ENCODE measurements at regions not wholly inside any gene's neighbourhood (a gene's known extent, or its start where the extent isn't known, plus 50 kb on each side); places are given as distances from the start of the nearest gene placed in this dataset.
"Not testable (repeated sequence)": the region's sequence is repeated elsewhere in the genome, so short reads cannot be mapped to it uniquely, and the experiment has no call there.

DNA sequence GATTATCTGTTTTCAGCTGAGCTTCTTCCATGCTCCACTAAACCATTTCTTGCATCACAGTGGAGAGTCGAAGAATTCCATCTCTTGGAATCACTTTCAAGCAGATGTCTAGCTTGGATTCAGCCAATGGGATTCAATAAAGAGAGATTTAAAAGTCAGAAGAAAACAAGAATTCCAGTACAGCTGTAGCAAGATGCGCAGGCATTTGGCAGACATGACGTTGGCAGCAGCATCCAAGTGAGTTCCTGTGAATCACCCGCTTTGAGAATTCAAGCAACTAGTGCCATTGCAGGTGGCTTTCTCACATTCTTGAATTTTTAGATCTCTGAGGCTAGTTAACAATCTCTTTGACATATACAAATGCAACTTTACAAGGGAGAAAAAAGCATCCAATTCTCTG is 467.0 kb downstream of the CDH10 start:
- Histone ChIP-seq H3K36me3 (no peaks in the 10 kb centered on the region), H3K4me3 (no peak overlapping the region), H3K9me3 (replicated peaks) (no peaks in the 10 kb centered on the region), H3K27ac (no peak overlapping the region), H3K4me1 (no peaks in the 10 kb centered on the region), H3K27me3 (no peaks in the 10 kb centered on the region)
- no peak for DNase-seq

DNA sequence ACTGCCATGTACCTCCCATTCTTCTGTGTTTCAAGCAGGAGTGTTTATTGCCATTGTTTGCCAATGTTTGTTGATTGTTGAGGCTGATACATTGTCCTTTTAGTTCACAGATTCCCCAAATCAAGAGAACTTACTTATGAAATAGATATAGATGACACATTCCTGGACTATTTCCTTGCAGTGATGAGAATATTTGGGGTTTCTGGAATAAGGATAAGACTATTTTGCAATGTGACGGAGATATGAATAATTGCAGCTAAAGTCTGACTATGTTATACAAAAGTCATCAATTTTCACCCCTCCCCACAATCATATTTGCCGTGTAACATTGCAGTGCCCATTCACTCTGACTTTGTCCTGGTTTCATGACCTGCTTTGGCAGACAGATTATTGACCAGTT is 460.8 kb downstream of the CDH10 start:
- no peak overlapping the region for H3K4me3 ChIP-seq
- DNase-seq, result no peak
- no peaks in the 10 kb centered on the region for H3K4me1 ChIP-seq
- H3K36me3 ChIP-seq, result no peaks in the 10 kb centered on the region
- no peaks in the 10 kb centered on the region for H3K9me3 ChIP-seq (replicated peaks)
- no peak overlapping the region for H3K27ac ChIP-seq
- no peaks in the 10 kb centered on the region for H3K27me3 ChIP-seq

DNA sequence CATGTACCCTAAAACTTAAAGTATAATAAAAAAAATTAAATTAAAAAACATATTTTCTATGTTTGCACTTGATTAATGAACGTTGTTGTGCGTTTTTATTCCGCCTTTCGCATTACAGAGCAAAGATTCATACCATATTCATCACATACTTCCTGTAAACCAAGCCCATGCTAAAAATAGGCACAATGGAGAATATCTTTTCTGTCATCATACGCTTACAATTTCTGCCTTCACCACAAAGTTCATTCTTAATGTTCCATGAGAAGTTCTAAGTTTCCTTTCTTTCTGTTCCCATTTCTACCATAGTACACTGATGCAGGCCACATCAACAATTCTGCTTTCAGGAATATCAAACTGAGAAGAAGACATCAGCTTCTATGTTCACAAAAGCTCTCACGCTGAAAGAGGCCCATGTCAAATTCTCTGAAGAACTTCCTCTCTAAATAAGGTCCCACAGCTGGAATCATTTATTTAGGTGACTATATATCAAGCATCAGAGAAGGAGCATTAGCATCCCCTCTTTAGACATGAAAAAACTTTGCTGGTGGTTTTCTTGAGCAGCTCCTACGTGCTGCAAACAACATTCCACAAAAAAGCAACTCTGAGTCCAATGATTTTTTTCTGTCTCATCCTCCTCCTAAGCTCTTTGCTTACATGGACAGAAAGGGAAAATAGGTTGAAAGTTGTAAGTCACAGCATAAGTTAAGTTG is 456.4 kb downstream of the CDH10 start:
- Histone ChIP-seq H3K36me3 (no peaks in the 10 kb centered on the region), H3K27ac (no peak overlapping the region), H3K4me1 (no peaks in the 10 kb centered on the region), H3K4me3 (no peak overlapping the region), H3K9me3 (replicated peaks) (no peaks in the 10 kb centered on the region), H3K27me3 (no peaks in the 10 kb centered on the region)
- DNase-seq, result no peak

GRCh38 chr5:24196789-24197188 is 448.0 kb downstream of the CDH10 start:
- no peak for DNase-seq
- Histone ChIP-seq H3K4me3 (no peak overlapping the region), H3K36me3 (no peaks in the 10 kb centered on the region), H3K4me1 (no peaks in the 10 kb centered on the region), H3K27ac (no peak overlapping the region), H3K9me3 (replicated peaks) (no peaks in the 10 kb centered on the region), H3K27me3 (no peaks in the 10 kb centered on the region)

DNA sequence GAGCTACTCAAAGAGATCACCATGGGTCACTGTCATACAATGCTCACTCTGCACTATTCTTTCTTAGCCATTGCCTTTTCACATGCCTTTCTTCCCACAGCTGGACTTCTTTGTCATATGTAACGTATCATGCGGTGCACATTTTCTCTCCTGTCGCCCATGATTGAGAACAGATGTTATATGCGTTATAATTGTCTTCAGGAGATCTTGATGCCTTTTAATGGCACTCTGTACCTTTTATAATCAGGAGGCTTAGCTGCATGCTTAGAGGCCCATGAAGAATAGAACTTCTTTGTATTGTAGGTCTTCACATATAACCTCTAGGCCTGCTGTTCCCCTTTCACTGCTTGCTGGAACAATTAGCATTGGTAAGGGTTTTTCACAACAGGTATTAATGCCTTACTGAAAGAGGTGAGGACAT is 436.1 kb downstream of the CDH10 start:
- Histone ChIP-seq H3K36me3 (no peaks in the 10 kb centered on the region), H3K27ac (no peak overlapping the region), H3K4me3 (no peak overlapping the region), H3K27me3 (no peaks in the 10 kb centered on the region), H3K9me3 (replicated peaks) (no peaks in the 10 kb centered on the region), H3K4me1 (no peaks in the 10 kb centered on the region)
- no peak for DNase-seq

DNA sequence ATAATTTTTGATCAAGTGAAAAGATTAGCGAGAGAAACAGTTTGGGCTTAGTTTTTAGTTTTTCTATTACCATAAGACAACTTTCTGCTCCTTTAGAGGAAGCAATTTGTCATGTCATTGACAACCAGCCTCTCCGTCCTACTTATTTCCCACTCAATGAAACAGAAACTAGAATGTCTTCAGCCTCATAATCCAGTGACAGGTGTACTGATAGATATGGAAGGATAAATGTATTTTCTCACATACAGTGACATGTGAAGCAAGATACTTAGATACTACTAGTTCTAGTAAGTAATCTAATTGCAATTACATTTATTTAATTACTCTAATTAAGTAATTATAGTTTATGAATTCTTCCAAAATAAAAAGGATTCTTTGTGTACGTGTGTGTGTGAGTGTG is 429.7 kb downstream of the CDH10 start:
- Histone ChIP-seq H3K27me3 (no peaks in the 10 kb centered on the region), H3K27ac (no peak overlapping the region), H3K4me1 (no peaks in the 10 kb centered on the region), H3K36me3 (no peaks in the 10 kb centered on the region), H3K9me3 (replicated peaks) (no peaks in the 10 kb centered on the region), H3K4me3 (no peak overlapping the region)
- DNase-seq, result no peak

DNA sequence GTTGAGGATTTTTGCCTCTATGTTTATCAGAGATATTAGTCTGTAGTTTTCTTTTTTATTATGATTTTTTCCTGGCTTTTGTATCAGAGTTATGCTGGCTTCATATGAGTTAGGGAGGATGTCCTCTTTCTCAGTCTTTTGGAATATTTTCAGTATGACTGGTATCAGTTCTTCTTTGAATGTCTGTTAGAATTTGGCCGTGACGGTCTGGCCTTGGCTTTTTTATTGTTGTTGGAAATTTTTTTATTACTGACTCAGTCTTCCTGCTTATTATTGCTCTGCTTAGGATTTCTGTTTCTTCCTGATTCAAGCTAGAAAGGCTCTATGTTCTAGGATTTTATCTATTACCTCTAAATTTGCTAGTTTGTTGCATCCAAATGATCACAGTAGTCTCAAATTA is 421.9 kb downstream of the CDH10 start:
- H3K4me1 ChIP-seq, result no peaks in the 10 kb centered on the region
- H3K4me3 ChIP-seq, result no peak overlapping the region
- no peaks in the 10 kb centered on the region for H3K9me3 ChIP-seq (replicated peaks)
- H3K36me3 ChIP-seq, result no peaks in the 10 kb centered on the region
- H3K27ac ChIP-seq, result no peak overlapping the region
- DNase-seq, result no peak
- no peaks in the 10 kb centered on the region for H3K27me3 ChIP-seq

GRCh38 chr5:24225051-24225450 is 419.7 kb downstream of the CDH10 start:
- DNase-seq, result no peak
- Histone ChIP-seq H3K36me3 (no peaks in the 10 kb centered on the region), H3K4me1 (no peaks in the 10 kb centered on the region), H3K9me3 (replicated peaks) (no peaks in the 10 kb centered on the region), H3K27me3 (no peaks in the 10 kb centered on the region), H3K27ac (no peak overlapping the region), H3K4me3 (no peak overlapping the region)

GRCh38 chr5:24226479-24226878 is 418.3 kb downstream of the CDH10 start:
- H3K27me3 ChIP-seq, result no peaks in the 10 kb centered on the region

DNA sequence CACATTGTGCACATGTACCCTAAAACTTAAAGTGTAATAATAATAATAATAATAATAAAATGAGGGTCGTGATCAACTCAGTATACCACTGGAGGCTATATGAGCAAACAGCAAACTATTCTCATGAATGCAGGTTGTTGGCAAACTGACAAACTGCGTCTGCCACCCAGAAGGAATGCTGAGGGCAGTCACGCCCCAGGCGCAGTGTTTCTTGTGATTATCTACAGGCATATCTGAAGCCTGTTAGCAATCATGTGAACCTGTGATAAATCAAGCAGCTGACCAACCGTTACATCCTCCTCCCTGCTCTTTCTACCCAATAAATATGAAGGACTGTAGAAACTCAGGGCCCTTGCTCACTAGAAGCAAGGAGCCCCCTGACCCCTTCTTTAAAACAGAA is 416.9 kb downstream of the CDH10 start:
- not testable (repeated sequence) for H3K4me1 ChIP-seq

More at GRCh38 chr5:24226479-24226878, 418.3 kb downstream of the CDH10 start:
- H3K36me3 ChIP-seq, result no peaks in the 10 kb centered on the region
- H3K4me1 ChIP-seq, result no peaks in the 10 kb centered on the region
- H3K27ac ChIP-seq, result no peak overlapping the region
- DNase-seq, result no peak
- H3K4me3 ChIP-seq, result no peak overlapping the region
- H3K9me3 ChIP-seq (replicated peaks), result no peaks in the 10 kb centered on the region

GRCh38 chr5:24232041-24232440 is 412.7 kb downstream of the CDH10 start:
- no peaks in the 10 kb centered on the region for H3K36me3 ChIP-seq
- no peak overlapping the region for H3K27ac ChIP-seq
- no peak overlapping the region for H3K4me3 ChIP-seq
- no peak for DNase-seq
- no peaks in the 10 kb centered on the region for H3K27me3 ChIP-seq
- no peaks in the 10 kb centered on the region for H3K4me1 ChIP-seq
- H3K9me3 ChIP-seq (replicated peaks), result no peaks in the 10 kb centered on the region

More for the DNA sequence above, 416.9 kb downstream of the CDH10 start:
- DNase-seq; H3K4me3 ChIP-seq; H3K9me3 ChIP-seq (replicated peaks); H3K36me3 ChIP-seq; H3K27ac ChIP-seq; H3K27me3 ChIP-seq: not testable (repeated sequence)

DNA sequence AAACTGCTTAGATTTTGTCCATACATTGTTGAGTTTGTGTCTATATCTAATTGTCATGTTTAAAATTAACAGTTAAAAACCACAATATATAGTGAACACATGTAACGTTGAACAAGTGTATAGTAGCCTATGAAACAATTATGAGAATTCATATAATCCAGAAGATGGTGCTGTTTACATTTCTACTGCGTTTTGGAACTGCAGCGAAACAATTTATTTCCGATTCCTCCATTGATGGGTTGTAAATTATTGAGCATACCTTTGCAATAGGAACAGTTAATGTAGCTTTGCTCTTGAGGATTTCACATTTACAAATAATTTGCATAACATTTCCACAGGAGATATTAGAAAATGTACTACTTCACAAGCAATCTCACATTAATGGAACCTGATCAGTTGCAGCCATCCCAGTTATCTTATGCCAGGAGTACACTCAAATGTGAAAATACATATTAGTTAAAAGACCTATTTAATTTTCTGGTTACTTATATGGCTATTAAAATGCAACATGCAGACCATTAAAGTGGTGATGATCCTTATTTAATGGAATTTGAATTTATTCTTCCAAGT is 411.8 kb downstream of the CDH10 start:
- no peak for DNase-seq
- H3K4me1 ChIP-seq, result no peaks in the 10 kb centered on the region
- no peaks in the 10 kb centered on the region for H3K27me3 ChIP-seq
- no peaks in the 10 kb centered on the region for H3K9me3 ChIP-seq (replicated peaks)
- no peaks in the 10 kb centered on the region for H3K36me3 ChIP-seq
- H3K4me3 ChIP-seq, result no peak overlapping the region
- H3K27ac ChIP-seq, result no peak overlapping the region

DNA sequence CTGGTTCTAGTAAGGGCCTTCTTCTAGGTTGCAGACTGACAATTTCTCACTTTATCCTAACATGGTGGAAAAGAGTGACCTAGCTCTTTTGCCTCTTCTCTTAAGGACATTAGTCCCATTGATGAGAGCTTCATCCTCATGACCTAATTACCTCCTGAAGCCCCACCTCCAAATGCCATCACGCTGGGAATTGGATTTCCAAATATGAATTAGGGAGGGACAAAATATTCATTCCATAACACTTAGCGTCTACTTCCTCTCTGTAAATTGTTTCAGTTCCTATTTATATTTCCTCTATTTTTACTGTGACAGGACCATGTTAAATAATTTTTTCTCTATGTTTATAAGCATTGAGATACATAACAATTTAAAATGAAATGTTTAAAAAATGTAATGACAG is 408.8 kb downstream of the CDH10 start:
- DNase-seq, result no peak
- no peaks in the 10 kb centered on the region for H3K36me3 ChIP-seq
- H3K27ac ChIP-seq, result no peak overlapping the region
- no peak overlapping the region for H3K4me3 ChIP-seq
- H3K9me3 ChIP-seq (replicated peaks), result no peaks in the 10 kb centered on the region
- H3K4me1 ChIP-seq, result no peaks in the 10 kb centered on the region
- H3K27me3 ChIP-seq, result no peaks in the 10 kb centered on the region

GRCh38 chr5:24245821-24246220 is 399.0 kb downstream of the CDH10 start:
- Histone ChIP-seq H3K27ac (no peak overlapping the region), H3K27me3 (no peaks in the 10 kb centered on the region), H3K4me3 (no peak overlapping the region), H3K9me3 (replicated peaks) (no peaks in the 10 kb centered on the region), H3K36me3 (no peaks in the 10 kb centered on the region), H3K4me1 (no peaks in the 10 kb centered on the region)
- no peak for DNase-seq

- Histone ChIP-seq H3K9me3 (replicated peaks) (no peaks in the 10 kb centered on the region), H3K4me3 (no peak overlapping the region), H3K4me1 (no peaks in the 10 kb centered on the region), H3K27ac (no peak overlapping the region), H3K27me3 (no peaks in the 10 kb centered on the region), H3K36me3 (no peaks in the 10 kb centered on the region)
- DNase-seq, result no peak
Observed at GRCh38 chr5:24264547-24264946, 380.2 kb downstream of the CDH10 start.

DNA sequence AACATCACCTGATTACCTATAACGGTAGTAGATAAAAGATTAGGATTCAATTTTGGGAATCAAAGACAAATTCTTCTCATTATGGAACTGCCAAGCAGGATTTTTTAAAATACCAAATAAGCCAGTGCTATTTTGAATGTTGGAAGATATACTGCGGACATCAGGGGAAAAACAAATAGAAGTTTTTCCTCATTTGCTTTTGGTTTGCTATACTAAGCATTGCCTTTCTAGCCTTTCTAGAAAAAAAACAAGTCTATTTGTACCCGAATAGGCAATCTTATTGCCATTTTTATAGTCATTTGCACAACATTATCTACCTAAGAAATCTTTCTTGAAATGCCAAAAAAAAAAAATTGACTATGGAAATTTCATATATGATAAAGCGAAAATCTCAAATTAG is 379.5 kb downstream of the CDH10 start:
- no peaks in the 10 kb centered on the region for H3K4me1 ChIP-seq
- no peaks in the 10 kb centered on the region for H3K9me3 ChIP-seq (replicated peaks)
- no peak overlapping the region for H3K4me3 ChIP-seq
- H3K27ac ChIP-seq, result no peak overlapping the region
- H3K27me3 ChIP-seq, result no peaks in the 10 kb centered on the region
- DNase-seq, result no peak
- H3K36me3 ChIP-seq, result no peaks in the 10 kb centered on the region

All from SJCRH30 (cell line).